GM19395 (cell line): ENCODE measurements at regions not wholly inside any gene's neighbourhood (a gene's known extent, or its start where the extent isn't known, plus 50 kb on each side); places are given as distances from the start of the nearest gene placed in this dataset.

ENCODE experiments used
- ATAC-seq: cut with Tn5 transposase; IDR thresholded peaks from one replicate; pipeline ENCODE4 v1.9.1; 2021; ENCODE audit warnings: mild to moderate bottlenecking, moderate library complexity; ENCODE audit not compliant: unreplicated experiment

GRCh38 chr2:215772634-215773563, 240.5 kb downstream of the MREG start:
- no peak for ATAC-seq

DNA sequence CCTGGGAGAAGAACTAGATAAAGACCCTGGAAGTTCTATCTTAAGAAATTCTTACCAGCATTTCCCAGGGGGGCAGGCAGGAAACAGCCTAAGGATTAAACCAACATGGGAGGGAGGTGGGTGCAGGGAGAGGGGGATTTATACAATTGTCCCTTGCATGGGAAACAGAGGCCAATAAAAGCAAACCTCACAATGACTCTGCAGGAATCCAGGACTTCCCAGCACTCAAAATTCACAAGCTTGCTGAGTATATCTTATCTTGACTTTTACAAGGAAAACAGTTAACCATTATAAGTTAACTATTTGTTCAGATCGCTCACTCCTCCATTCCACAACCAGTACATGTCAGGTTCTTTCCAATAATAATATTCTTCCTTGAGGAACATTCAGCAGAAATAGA, 241.3 kb downstream of the MREG start:
- no peak for ATAC-seq

DNA sequence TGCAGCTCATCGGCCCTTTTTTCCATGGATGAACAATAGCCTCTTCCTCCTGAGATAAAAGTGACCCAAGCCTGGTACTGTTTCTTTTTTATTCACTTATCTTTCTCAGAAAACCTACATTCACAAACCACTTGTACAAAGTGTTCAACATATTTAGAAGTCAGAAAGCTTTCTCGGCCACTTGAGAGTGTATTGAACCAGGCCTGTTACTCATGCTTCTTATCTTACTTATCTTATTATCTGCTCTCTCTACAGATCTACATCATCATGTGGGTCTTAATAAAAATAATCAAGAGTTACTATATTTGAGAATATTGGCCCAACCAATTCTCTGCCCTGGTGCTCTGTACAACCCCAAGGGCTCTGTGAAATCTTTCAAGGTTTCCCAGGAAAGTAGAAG, 242.1 kb downstream of the MREG start:
- no peak for ATAC-seq

DNA sequence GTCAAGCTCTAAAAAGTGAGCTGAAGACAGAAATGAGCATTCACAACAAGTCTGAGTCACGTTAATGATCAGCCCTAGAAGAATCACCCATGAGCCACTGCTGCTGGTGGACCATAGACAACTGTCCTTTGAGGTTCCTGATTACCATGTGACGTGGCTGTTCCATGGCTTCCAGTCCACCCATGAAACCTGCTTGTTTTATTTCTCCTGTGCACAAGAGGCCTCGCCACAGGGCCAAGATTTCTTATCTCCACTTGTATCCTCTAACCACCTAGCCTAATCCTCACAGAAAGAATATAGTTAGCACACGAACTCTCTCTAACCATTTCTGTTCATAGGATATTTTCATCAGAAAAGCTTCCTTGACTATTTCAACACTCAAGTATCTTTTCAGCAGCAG, 242.7 kb downstream of the MREG start:
- ATAC-seq: no peak

DNA sequence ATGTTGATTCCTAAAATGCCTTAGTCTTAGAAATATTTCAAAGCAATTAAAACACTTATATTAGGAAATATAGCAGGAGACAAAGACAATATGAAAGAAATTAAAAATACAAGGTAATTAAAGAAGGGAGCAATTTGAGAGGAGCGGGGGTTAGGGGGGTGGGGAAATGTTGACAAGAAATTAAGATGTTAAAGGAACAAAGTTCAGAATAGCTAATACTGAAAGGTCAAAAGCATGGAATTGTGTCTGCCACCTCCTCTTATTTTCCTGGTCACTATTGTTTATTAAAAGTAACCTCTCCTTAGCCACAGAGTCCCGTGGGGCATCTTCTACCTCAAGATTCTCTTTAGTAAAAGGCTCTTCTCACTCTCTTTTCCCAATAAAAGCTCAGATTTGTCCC, 244.1 kb downstream of the MREG start:
- ATAC-seq: no peak

DNA sequence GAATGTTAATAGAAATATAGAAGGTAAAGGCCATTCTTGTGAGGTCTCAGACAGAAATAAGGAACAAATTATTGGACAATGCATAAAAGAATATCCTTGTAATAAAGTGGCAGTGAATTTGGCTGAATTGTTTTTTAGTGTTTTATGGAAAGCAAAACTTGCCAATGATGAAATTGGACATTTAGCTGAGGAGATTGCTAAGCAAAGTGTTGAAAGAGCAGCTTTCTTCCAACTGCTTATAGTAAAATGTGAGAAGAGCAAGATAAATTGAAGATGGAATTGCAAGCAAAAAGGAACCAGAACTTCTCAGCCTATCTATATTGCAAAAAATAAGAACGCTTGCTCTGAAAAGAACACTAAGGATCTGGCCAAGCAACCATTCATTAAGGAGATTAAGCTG, 245.7 kb downstream of the MREG start:
- no peak for ATAC-seq

- no peak for ATAC-seq
Measured at GRCh38 chr2:215765729-215766360, 247.5 kb downstream of the MREG start.

GRCh38 chr2:215764441-215765048, 248.8 kb downstream of the MREG start:
- no peak for ATAC-seq

DNA sequence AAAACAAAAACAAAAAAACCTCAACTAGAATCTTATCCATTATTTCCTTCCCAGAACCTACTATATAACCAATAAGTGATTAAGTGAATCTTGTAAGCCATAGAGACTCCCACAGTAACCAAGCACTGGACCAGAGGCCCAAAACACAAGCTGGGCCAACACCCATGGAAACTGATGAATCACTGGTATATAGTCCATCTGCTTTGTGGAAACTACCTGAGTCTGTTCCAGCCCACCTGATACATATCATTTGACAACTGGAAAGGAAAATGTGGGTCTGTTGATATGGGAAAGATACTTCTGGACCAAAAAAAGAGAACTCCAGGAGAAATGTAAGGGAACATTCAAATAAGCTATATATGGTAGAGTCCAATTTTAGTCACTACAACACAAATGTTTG, 252.8 kb downstream of the MREG start:
- no peak for ATAC-seq

DNA sequence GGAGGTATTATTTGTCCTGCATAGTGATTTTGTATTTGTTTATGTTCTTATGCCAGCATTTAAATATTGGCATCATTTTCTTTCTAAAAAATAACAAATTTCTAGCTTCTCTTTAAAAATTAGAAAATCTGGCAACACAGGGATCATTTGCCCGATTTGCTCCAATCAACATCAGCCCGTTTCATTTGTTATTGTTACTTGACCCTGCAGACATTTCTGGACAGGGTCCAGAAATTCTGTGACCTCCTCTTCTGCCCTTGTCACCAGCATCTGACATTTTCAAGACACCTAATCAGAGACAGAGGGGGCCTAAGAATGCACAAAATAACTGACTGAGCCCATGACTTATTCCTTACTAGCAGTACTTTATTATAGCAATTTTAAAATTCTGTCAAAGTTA, 253.3 kb downstream of the MREG start:
- no peak for ATAC-seq

- no peak for ATAC-seq
Measured at GRCh38 chr2:215758691-215759090, 254.7 kb downstream of the MREG start.

- no peak for ATAC-seq
Measured at GRCh38 chr2:215756346-215756730, 257.0 kb downstream of the MREG start.

- no peak for ATAC-seq
Measured at GRCh38 chr2:215755641-215756345, 257.6 kb downstream of the MREG start.

DNA sequence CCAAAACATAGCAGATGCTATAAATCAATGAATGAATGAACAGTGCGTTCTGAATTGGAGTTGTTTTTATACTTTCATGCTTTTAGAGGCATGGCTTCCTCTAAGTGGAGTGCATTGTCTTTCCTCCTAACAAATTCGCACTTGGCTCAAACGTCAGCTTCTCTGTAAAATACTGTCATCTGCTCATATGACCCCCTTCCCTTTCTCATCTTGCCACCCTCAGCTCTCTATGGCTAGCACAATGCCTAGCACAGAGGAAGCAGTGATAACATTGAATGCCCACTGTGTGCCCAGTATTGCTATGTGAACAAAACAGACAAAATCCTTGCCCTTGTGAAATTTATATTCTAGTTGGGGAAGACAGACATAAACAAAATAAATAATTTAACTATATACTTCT, 258.8 kb downstream of the MREG start:
- ATAC-seq: no peak

DNA sequence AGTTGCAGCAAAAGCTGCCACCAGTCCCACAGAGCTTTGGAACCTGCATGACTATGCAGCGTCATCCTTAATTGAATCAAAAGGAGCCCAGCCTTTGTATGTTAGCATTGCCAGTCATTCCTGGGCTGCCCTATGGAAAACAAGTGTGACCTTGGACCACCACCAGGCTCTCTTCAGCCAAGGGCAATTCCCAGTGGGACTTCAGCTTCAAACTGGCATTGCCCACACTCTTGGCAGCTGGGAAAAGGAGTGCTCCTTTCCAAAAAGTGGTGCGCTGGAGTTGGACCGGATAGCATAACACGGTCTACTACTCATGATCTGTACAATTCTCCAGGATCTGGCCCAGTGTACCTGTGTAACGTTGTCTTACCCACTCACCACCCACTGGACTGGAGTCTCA, 259.5 kb downstream of the MREG start:
- no peak for ATAC-seq

- no peak for ATAC-seq
Measured at GRCh38 chr2:215752991-215753390, 260.4 kb downstream of the MREG start.

DNA sequence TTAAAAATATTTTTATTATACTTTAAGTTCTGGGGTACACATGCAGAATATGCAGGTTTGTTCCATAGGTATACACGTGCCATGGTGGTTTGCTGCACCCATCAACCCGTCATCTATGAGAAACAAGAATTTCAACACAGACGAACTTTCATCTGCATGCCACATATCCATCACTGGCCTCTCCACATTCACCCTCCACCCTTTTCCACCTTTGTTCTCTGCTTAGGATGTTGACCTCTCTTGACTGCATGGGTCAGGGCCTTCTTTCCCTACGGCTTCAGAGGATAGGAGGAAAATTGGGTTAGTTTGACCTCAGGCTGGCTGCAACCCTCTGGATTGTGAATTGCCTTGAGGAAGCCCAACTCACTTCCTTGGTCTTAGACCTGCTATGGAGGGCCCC, 260.9 kb downstream of the MREG start:
- no peak for ATAC-seq

DNA sequence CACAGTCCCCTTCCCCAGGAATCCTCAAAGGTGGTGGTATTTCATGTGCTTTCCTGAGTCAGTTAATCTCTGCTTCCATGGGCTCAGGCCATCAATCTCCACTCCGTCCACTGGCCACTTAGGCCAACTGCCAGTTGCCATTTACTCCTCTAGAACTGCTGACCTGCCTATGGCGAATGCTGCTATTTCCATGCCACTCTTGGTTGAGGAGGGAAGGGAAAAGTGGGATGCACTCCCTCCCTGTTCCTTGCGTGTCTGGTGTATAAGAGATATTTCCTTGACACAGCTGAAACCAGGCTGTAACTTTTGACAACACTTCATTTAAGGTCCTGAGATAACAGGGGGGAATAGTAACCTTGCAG, 261.5 kb downstream of the MREG start:
- no peak for ATAC-seq

DNA sequence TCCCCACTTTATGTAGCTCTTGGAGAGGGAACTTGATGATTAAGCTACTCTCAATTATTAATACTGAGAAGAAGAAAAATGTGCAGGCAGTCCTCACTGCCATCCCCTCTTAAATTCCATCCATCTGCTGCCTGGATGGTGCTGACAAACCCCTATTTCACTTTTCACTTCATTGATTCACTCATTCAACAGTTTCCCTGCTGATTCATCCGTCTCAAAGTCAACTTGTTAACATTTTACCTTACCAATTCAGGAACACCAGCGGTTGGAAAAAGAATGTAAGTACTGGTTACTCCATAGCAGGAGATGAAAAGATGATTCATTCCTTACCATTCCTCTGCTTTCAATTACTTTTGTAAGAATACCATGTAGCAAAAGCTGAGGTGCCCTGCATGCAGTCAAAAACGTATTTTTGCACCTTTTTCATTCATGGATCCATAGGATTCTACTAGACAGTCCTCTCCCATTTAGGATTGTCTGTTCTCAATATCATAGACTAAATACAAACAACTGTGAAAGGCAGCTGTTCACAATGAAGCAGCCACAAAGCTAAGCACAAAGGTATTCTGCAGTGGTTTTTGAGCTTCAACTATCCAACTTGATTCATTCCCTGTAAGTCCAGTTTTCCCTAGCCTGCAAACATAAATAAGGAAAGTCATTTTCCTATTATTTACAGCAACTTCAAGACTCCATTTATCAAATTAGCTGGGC, 262.0 kb downstream of the MREG start:
- ATAC-seq: no peak

DNA sequence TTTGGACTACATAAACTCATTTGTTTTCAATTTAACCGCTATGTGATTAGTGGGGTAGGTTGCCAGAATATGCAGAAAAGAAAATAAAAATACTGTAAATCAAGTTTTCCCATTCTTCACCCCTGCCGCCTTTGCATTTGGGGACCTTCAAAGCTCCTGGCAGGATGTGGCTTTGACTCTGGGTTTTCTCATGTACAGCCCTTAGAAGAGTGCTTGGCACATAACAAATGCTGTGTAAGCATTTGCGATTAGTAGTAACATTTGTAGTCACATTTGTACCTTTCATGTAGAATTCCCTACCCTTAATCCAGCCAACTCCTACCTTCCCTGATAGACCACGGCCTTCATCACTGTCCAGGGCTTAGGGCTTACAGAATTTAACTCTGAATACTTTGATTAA, 262.6 kb downstream of the MREG start:
- ATAC-seq: no peak
